BJ (cell line): ENCODE measurements at regions not wholly inside any gene's neighbourhood (a gene's known extent, or its start where the extent isn't known, plus 50 kb on each side); places are given as distances from the start of the nearest gene placed in this dataset.

Experiments
- CTCF ChIA-PET: fragments of 350-600 bp; formaldehyde crosslinking; extraction: SDS; loops from one replicate; lab custom pipeline; 2021; ENCODE audit warnings: antibody characterized with exemption, inconsistent platforms; lab: Yijun Ruan, JAX
- POLR2A ChIA-PET: fragments of 300-600 bp; sonication (Branson Sonifier 250); formaldehyde crosslinking; extraction: SDS; loops from one replicate; lab custom pipeline; 2021; ENCODE audit warnings: antibody characterized with exemption; lab: Charles Lee
- DNase-seq: peaks from one replicate; pipeline ENCODE4 v3.0.0-alpha.2; 2011; ENCODE audit warnings: low read depth
- H3K27me3 ChIP-seq: 2 replicates; pipeline ENCODE4 v1.6.0; 2011; ENCODE audit warnings: low read length; ENCODE audit not compliant: control insufficient read depth, insufficient read depth
- H3K36me3 ChIP-seq: 2 replicates; pipeline ENCODE4 v1.5.1; 2011; ENCODE audit warnings: low read length; ENCODE audit not compliant: control insufficient read depth, insufficient read depth
- H3K4me3 ChIP-seq: 2 replicates; pipeline ENCODE4 v1.5.1; 2011; ENCODE audit warnings: low read depth, mild to moderate bottlenecking, control low read depth, low read length
- TF ChIP-seq, protein P1 (sequence below): IDR thresholded peaks from 2 replicates; pipeline ENCODE4 v1.5.1; 2011; ENCODE audit warnings: low read depth, mild to moderate bottlenecking, control low read depth, inconsistent platforms, low read length, moderate library complexity; ENCODE audit not compliant: insufficient read depth

DNA sequence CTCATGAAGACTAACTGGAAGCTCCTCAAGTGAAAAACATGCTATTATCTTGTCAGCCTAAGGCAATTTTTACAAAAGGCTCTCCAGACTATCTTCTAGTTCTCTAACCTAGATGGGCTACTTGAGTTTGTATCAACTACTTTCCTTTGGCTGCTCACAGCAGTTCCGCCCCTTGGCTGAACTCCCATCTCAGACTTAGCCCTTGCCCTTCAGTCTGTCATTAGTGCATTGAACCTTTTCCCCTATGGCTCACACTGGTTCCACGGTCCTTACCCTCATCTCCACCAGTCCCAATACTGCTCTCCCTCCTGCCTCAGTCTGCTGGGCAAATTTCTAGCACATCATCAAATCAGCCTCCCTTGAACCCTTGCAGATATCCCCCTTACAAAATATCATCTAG is 362.3 kb downstream of the PPP1R2C start:
- Histone ChIP-seq H3K4me3 (no peak overlapping the region), H3K27me3 (no peaks in the 10 kb centered on the region), H3K36me3 (no peaks in the 10 kb centered on the region)
- ChIA-PET CTCF (no interaction called here), POLR2A (no interaction called here)
- DNase-seq: no peak
- TF ChIP-seq, protein P1, sequence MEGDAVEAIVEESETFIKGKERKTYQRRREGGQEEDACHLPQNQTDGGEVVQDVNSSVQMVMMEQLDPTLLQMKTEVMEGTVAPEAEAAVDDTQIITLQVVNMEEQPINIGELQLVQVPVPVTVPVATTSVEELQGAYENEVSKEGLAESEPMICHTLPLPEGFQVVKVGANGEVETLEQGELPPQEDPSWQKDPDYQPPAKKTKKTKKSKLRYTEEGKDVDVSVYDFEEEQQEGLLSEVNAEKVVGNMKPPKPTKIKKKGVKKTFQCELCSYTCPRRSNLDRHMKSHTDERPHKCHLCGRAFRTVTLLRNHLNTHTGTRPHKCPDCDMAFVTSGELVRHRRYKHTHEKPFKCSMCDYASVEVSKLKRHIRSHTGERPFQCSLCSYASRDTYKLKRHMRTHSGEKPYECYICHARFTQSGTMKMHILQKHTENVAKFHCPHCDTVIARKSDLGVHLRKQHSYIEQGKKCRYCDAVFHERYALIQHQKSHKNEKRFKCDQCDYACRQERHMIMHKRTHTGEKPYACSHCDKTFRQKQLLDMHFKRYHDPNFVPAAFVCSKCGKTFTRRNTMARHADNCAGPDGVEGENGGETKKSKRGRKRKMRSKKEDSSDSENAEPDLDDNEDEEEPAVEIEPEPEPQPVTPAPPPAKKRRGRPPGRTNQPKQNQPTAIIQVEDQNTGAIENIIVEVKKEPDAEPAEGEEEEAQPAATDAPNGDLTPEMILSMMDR: no peak

- Histone ChIP-seq H3K4me3 (no peak overlapping the region), H3K27me3 (no peaks in the 10 kb centered on the region), H3K36me3 (no peaks in the 10 kb centered on the region)
- CTCF ChIA-PET: no interaction called here
- TF ChIP-seq, protein P1: no peak
- no peak for DNase-seq
- POLR2A ChIA-PET: no interaction called here
Observed at GRCh38 chrX:42414057-42414456, 363.9 kb downstream of the PPP1R2C start.

DNA sequence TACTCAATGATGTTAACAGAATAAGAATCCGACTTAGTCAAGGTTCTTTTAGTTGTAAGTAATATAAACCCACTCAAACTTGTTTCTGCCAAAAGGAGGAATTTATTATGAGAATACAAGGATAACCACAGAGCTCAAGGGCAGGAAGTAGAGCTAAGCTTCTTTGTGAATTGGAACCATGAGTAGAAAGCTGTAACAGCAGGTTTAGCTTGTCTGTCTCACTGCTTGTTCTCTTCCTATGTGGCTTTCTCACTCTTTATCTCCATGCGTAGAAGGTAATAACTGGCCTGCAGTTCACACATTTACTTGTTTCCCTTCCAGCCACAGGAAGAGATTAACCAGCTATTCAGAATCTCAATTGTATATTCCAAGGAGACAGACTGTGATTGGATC is 378.3 kb downstream of the PPP1R2C start:
- CTCF ChIA-PET: no interaction called here
- TF ChIP-seq, protein P1: no peak
- POLR2A ChIA-PET: no interaction called here
- no peak for DNase-seq
- Histone ChIP-seq H3K36me3 (no peaks in the 10 kb centered on the region), H3K4me3 (no peak overlapping the region), H3K27me3 (no peaks in the 10 kb centered on the region)

DNA sequence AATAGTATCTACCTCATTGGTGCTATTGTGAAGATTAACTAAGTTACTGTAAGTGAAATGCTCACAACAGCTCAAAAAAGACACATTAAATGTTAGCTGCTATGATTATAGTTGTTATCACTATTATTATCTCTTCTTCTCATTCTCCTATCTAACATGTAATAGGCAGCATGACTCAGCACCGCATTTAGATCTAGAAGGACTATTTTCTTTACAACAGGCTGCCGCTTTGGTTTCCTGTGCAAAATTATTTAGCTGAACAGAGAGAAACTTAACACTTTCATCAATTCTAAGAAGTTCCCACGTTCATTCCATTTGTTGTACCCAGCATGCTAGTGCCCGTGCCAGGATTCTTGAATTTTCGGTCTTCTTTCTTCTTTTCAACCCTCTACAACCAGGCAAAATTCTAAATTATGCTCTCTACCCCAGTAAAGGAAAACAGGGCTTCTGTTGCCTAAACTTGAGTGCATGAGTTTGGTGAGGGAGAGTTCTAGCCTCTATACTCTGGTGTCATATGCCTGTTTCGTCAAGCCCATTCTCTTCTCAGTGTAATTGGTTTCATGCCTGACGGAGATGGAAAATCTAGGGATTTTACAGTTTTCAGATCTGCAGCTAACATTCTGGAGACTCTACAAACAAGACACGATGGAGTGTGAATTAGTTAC is 378.9 kb downstream of the PPP1R2C start:
- DNase-seq: no peak
- CTCF ChIA-PET: interaction anchor here (1.8 kb wide), 1 partner anchor 16 kb away, joined by 4 read pairs; no protein-coding TSS in a partner anchor
- POLR2A ChIA-PET: no interaction called here
- Histone ChIP-seq H3K27me3 (no peaks in the 10 kb centered on the region), H3K36me3 (no peaks in the 10 kb centered on the region), H3K4me3 (no peak overlapping the region)
- TF ChIP-seq, protein P1: no peak

- no peak for DNase-seq
- H3K27me3 ChIP-seq: no peaks in the 10 kb centered on the region
- POLR2A ChIA-PET: no interaction called here
- CTCF ChIA-PET: no interaction called here
- TF ChIP-seq, protein P1: no peak
- no peak overlapping the region for H3K4me3 ChIP-seq
- H3K36me3 ChIP-seq: no peaks in the 10 kb centered on the region
Observed at GRCh38 chrX:42396136-42396535, 381.8 kb downstream of the PPP1R2C start.
